GM23248 (cell line): ENCODE measurements at regions not wholly inside any gene's neighbourhood (a gene's known extent, or its start where the extent isn't known, plus 50 kb on each side); places are given as distances from the start of the nearest gene placed in this dataset.

Experiments used
- EZH2 ChIP-seq: fragments of 200-600 bp; sonication (generic); IDR thresholded peaks from 2 replicates; pipeline ENCODE4 v1.6.1; 2018; ENCODE audit warnings: antibody characterized with exemption, mild to moderate bottlenecking; ENCODE audit not compliant: insufficient read depth, poor library complexity, severe bottlenecking
- EZH2phosphoT487 ChIP-seq: fragments of 200-600 bp; sonication (generic); IDR thresholded peaks from 2 replicates; pipeline ENCODE4 v1.6.1; 2018; ENCODE audit warnings: antibody characterized with exemption, moderate library complexity, mild to moderate bottlenecking, low read depth; ENCODE audit not compliant: insufficient read depth

GRCh38 chr3:152591515-152591914 is 243.4 kb upstream of the P2RY1 start:
- TF ChIP-seq EZH2 = no peak
- TF ChIP-seq EZH2phosphoT487 = no peak
